Activated CD4-positive, alpha-beta T cell treated with anti-CD3 and anti-CD28 coated beads, Interleukin-2, amount 50 U/mL, for 4 hours (primary cell): ENCODE measurements at regions not wholly inside any gene's neighbourhood (a gene's known extent, or its start where the extent isn't known, plus 50 kb on each side); places are given as distances from the start of the nearest gene placed in this dataset.

Experiments
- DNase-seq, 2 experiments: peaks; one replicate each; pipeline ENCODE4 v3.0.0-alpha.2; 2020

- no peak for DNase-seq
These were observed 135.4 kb downstream of the SLITRK6 start for GRCh38 chr13:85663856-85664255.

- no peak for DNase-seq
These were observed 137.0 kb downstream of the SLITRK6 start for GRCh38 chr13:85662186-85662585.

GRCh38 chr13:85661675-85662074 lies 137.5 kb downstream of the SLITRK6 start:
- no peak for DNase-seq

- no peak for DNase-seq
These were observed 139.7 kb downstream of the SLITRK6 start for GRCh38 chr13:85659493-85659892.

GRCh38 chr13:85657942-85658341 lies 141.3 kb downstream of the SLITRK6 start:
- DNase-seq: no peak

- DNase-seq: no peak
These were observed 144.2 kb downstream of the SLITRK6 start for GRCh38 chr13:85655040-85655439.

GRCh38 chr13:85654227-85654626 lies 145.0 kb downstream of the SLITRK6 start:
- DNase-seq: no peak

- DNase-seq: no peak
These were observed 145.5 kb downstream of the SLITRK6 start for GRCh38 chr13:85653681-85654080.

GRCh38 chr13:85652491-85652890 lies 146.7 kb downstream of the SLITRK6 start:
- no peak for DNase-seq

- no peak for DNase-seq
These were observed 147.8 kb downstream of the SLITRK6 start for GRCh38 chr13:85651440-85651839.

GRCh38 chr13:85650613-85651012 lies 148.6 kb downstream of the SLITRK6 start:
- DNase-seq: no peak

- no peak for DNase-seq
These were observed 158.5 kb downstream of the SLITRK6 start for GRCh38 chr13:85640727-85641126.

GRCh38 chr13:85638815-85639393 lies 160.3 kb downstream of the SLITRK6 start:
- no peak for DNase-seq

GRCh38 chr13:85638265-85638664 lies 161.0 kb downstream of the SLITRK6 start:
- DNase-seq: no peak

- DNase-seq: no peak
These were observed 166.6 kb downstream of the SLITRK6 start for GRCh38 chr13:85632526-85633195.

- no peak for DNase-seq
These were observed 167.4 kb downstream of the SLITRK6 start for GRCh38 chr13:85631801-85632200.

- DNase-seq: no peak
These were observed 172.6 kb downstream of the SLITRK6 start for GRCh38 chr13:85626603-85627002.

GRCh38 chr13:85619321-85619720 lies 179.9 kb downstream of the SLITRK6 start:
- no peak for DNase-seq

GRCh38 chr13:85618521-85618920 lies 180.7 kb downstream of the SLITRK6 start:
- no peak for DNase-seq

- DNase-seq: no peak
These were observed 182.9 kb downstream of the SLITRK6 start for GRCh38 chr13:85616275-85616674.

- DNase-seq: no peak
These were observed 184.2 kb downstream of the SLITRK6 start for GRCh38 chr13:85615031-85615430.

- DNase-seq: no peak
These were observed 189.2 kb downstream of the SLITRK6 start for GRCh38 chr13:85610024-85610423.

- DNase-seq: no peak
These were observed 190.9 kb downstream of the SLITRK6 start for GRCh38 chr13:85608255-85608829.

GRCh38 chr13:85603735-85604134 lies 195.5 kb downstream of the SLITRK6 start:
- DNase-seq: no peak

GRCh38 chr13:85601526-85601925 lies 197.7 kb downstream of the SLITRK6 start:
- no peak for DNase-seq
